HFFc6 (cell line): ENCODE measurements at regions not wholly inside any gene's neighbourhood (a gene's known extent, or its start where the extent isn't known, plus 50 kb on each side); places are given as distances from the start of the nearest gene placed in this dataset.
"Not testable (repeated sequence)": the region's sequence is repeated elsewhere in the genome, so short reads cannot be mapped to it uniquely, and the experiment has no call there.

Source experiments
- DNase-seq: peaks from one replicate; pipeline ENCODE4 v3.0.0-alpha.2; 2018
- H3K27ac Mint-ChIP-seq: 2 replicates; pipeline ENCODE4 v1.8.0; 2020; ENCODE audit warnings: mild to moderate bottlenecking, mixed read lengths
- H3K27me3 Mint-ChIP-seq: 2 replicates; pipeline ENCODE4 v1.8.0; 2021; ENCODE audit warnings: mild to moderate bottlenecking, moderate library complexity, mixed read lengths; ENCODE audit not compliant: insufficient read depth
- H3K36me3 Mint-ChIP-seq: 2 replicates; pipeline ENCODE4 v1.8.0; 2021; ENCODE audit warnings: low read depth, mixed read lengths
- H3K4me1 Mint-ChIP-seq: 2 replicates; pipeline ENCODE4 v1.8.0; 2020; ENCODE audit warnings: low read depth, mixed read lengths
- H3K4me3 Mint-ChIP-seq: 2 replicates; pipeline ENCODE4 v1.8.0; 2020; ENCODE audit warnings: mild to moderate bottlenecking, moderate library complexity, mixed read lengths
- H3K9me3 Mint-ChIP-seq: 2 replicates; pipeline ENCODE4 v1.8.0; 2020; ENCODE audit warnings: mild to moderate bottlenecking, mixed read lengths
- CTCF ChIP-seq: fragments of 200-600 bp; sonication (generic); IDR thresholded peaks from 2 replicates; pipeline ENCODE4 v1.5.0; 2021; ENCODE audit warnings: antibody characterized with exemption, mild to moderate bottlenecking

- Mint-ChIP-seq H3K27ac (no peak overlapping the region), H3K4me3 (no peak overlapping the region), H3K36me3 (peaks cover 8% of the 10 kb centered on the region), H3K27me3 (peaks cover 2% of the 10 kb centered on the region; the same call in 1 of the 2 replicates), H3K4me1 (peaks cover 21% of the 10 kb centered on the region), H3K9me3 (no peaks in the 10 kb centered on the region)
- TF ChIP-seq CTCF: no peak
- no peak for DNase-seq
Measured at GRCh38 chr22:26769663-26770062, 112.3 kb downstream of the MIAT start.

GRCh38 chr22:26770624-26771023 lies 113.2 kb downstream of the MIAT start:
- H3K4me1 Mint-ChIP-seq: peaks cover 21% of the 10 kb centered on the region
- peaks cover 14% of the 10 kb centered on the region for H3K36me3 Mint-ChIP-seq
- no peak for TF ChIP-seq CTCF
- DNase-seq: peak; percentile 51
- H3K4me3 Mint-ChIP-seq: no peak overlapping the region
- no peak overlapping the region for H3K27ac Mint-ChIP-seq
- H3K9me3 Mint-ChIP-seq: no peaks in the 10 kb centered on the region
- H3K27me3 Mint-ChIP-seq: peaks cover 2% of the 10 kb centered on the region; the same call in 1 of the 2 replicates

- Mint-ChIP-seq H3K4me1 (peaks cover 38% of the 10 kb centered on the region), H3K36me3 (peaks cover 15% of the 10 kb centered on the region)
- H3K9me3 Mint-ChIP-seq, H3K4me3 Mint-ChIP-seq, H3K27me3 Mint-ChIP-seq, DNase-seq, H3K27ac Mint-ChIP-seq: not testable (repeated sequence)
Measured at GRCh38 chr22:26773054-26773453, 115.7 kb downstream of the MIAT start.

- Mint-ChIP-seq H3K27me3 (peaks cover 3% of the 10 kb centered on the region; the same call in 1 of the 2 replicates), H3K36me3 (peaks cover 21% of the 10 kb centered on the region), H3K9me3 (no peaks in the 10 kb centered on the region; the same call in 1 of the 2 replicates), H3K4me1 (peaks cover 26% of the 10 kb centered on the region), H3K4me3 (no peak overlapping the region), H3K27ac (no peak overlapping the region)
- no peak for TF ChIP-seq CTCF
- DNase-seq: no peak
Measured at GRCh38 chr22:26775394-26775793, 118.0 kb downstream of the MIAT start.

- H3K9me3 Mint-ChIP-seq: no peaks in the 10 kb centered on the region; the same call in 1 of the 2 replicates
- H3K27ac Mint-ChIP-seq: peak overlapping the region; percentile 76
- peak; percentile 74 for DNase-seq
Measured at GRCh38 chr22:26777156-26777801, 119.9 kb downstream of the MIAT start.

More at GRCh38 chr22:26777156-26777801, 119.9 kb downstream of the MIAT start:
- H3K36me3 Mint-ChIP-seq: peaks cover 21% of the 10 kb centered on the region
- H3K4me3 Mint-ChIP-seq: peak overlapping the region; percentile 29
- no peak for TF ChIP-seq CTCF
- peaks cover 3% of the 10 kb centered on the region; the same call in 1 of the 2 replicates for H3K27me3 Mint-ChIP-seq
- H3K4me1 Mint-ChIP-seq: peaks cover 19% of the 10 kb centered on the region
